ENCODE measurements at regions not wholly inside any gene's neighbourhood (a gene's known extent, or its start where the extent isn't known, plus 50 kb on each side); places are given as distances from the start of the nearest gene placed in this dataset.

GRCh38 chr2:226661789-226662545, 137.7 kb downstream of the IRS1 start:
- TF ChIP-seq, protein P1, sequence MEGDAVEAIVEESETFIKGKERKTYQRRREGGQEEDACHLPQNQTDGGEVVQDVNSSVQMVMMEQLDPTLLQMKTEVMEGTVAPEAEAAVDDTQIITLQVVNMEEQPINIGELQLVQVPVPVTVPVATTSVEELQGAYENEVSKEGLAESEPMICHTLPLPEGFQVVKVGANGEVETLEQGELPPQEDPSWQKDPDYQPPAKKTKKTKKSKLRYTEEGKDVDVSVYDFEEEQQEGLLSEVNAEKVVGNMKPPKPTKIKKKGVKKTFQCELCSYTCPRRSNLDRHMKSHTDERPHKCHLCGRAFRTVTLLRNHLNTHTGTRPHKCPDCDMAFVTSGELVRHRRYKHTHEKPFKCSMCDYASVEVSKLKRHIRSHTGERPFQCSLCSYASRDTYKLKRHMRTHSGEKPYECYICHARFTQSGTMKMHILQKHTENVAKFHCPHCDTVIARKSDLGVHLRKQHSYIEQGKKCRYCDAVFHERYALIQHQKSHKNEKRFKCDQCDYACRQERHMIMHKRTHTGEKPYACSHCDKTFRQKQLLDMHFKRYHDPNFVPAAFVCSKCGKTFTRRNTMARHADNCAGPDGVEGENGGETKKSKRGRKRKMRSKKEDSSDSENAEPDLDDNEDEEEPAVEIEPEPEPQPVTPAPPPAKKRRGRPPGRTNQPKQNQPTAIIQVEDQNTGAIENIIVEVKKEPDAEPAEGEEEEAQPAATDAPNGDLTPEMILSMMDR (IDR thresholded peaks at IDR 0.05; ENCODE audit: insufficient read depth, low read length, poor library complexity, severe bottlenecking) = no peak
- TF ChIP-seq EZH2phosphoT487 (conservative IDR thresholded peaks at IDR 0.05; ENCODE audit: low read length) = no peak
